Small intestine (tissue), 7 donors: ENCODE measurements at regions not wholly inside any gene's neighbourhood (a gene's known extent, or its start where the extent isn't known, plus 50 kb on each side); places are given as distances from the start of the nearest gene placed in this dataset.

Experiments
- DNase-seq, 2 donors: peaks; one replicate each; pipeline versions ENCODE4 v3.0.0 to v3.0.0-alpha.2; 2013
- FAIRE-seq: peaks from 2 replicates; lab custom pipeline; 2012; peaks lifted over from hg19 to GRCh38; lab: Jason Lieb, UNC
- H3K27ac ChIP-seq, 3 donors: one replicate each; pipeline ENCODE4 v1.5.1; 2013; ENCODE audit warnings: low read length in 2 of 3, mild to moderate bottlenecking in 2 of 3, control low read depth in 1 of 3, inconsistent platforms in 1 of 3, low read depth in 1 of 3, moderate library complexity in 1 of 3
- H3K27me3 ChIP-seq, 3 donors: one replicate each; pipeline ENCODE4 v1.6.1; 2013; ENCODE audit warnings: low read length in 3 of 3, inconsistent platforms in 1 of 3; ENCODE audit not compliant: control insufficient read depth in 3 of 3, insufficient read depth in 3 of 3
- H3K36me3 ChIP-seq, 3 donors: one replicate each; pipeline ENCODE4 v1.6.1; 2013; ENCODE audit warnings: low read length in 3 of 3, inconsistent platforms in 1 of 3, low read depth in 1 of 3, mild to moderate bottlenecking in 1 of 3, moderate library complexity in 1 of 3; ENCODE audit not compliant: control insufficient read depth in 3 of 3, insufficient read depth in 2 of 3
- H3K4me1 ChIP-seq, 3 donors: one replicate each; pipeline ENCODE4 v1.6.1; 2013; ENCODE audit warnings: low read length in 2 of 3, inconsistent platforms in 1 of 3, low read depth in 1 of 3, mild to moderate bottlenecking in 1 of 3, moderate library complexity in 1 of 3; ENCODE audit not compliant: control insufficient read depth in 3 of 3, insufficient read depth in 2 of 3
- H3K4me3 ChIP-seq, 3 donors: one replicate each; pipeline ENCODE4 v1.5.1; 2013; ENCODE audit warnings: low read length in 3 of 3, control low read depth in 1 of 3, inconsistent platforms in 1 of 3, low read depth in 1 of 3, mild to moderate bottlenecking in 1 of 3, moderate library complexity in 1 of 3
- H3K9me3 ChIP-seq, 2 donors: one replicate each; pipeline ENCODE4 v1.6.1; 2013; ENCODE audit warnings: low read depth in 1 of 2, low read length in 1 of 2; ENCODE audit not compliant: control insufficient read depth in 2 of 2, insufficient read depth in 1 of 2
- WGBS, 3 donors: extraction: QIAGEN DNeasy Blood & Tissue Kit; methylation state at CpG; one replicate each; pipeline ENCODE4 v1.1.7; 2013; 5-methylcytosine and 5-hydroxymethylcytosine counted together
- donor health status: healthy with polysubstance abuse.
- donor health status: control.
- donor health status: control.
- donor health status: Bipolar disorder and iron deficiency.
- donor health status: healthy.

GRCh38 chr3:87390353-87390752 lies 114.0 kb upstream of the POU1F1 start:
- WGBS, 3 donors = 60 to 69% (median 62%) methylated on average over 4 of the region's 4 CpGs
- H3K4me3 ChIP-seq = no peak overlapping the region
- H3K9me3 ChIP-seq = peaks cover 0 to 2% of the 10 kb centered on the region in 2 donors
- no peaks in the 10 kb centered on the region for H3K4me1 ChIP-seq
- DNase-seq = no peak
- no peaks in the 10 kb centered on the region for H3K27me3 ChIP-seq
- H3K27ac ChIP-seq = no peak overlapping the region
- H3K36me3 ChIP-seq = no peaks in the 10 kb centered on the region
- FAIRE-seq = no peak

GRCh38 chr3:87375231-87375682 lies 98.9 kb upstream of the POU1F1 start:
- Histone ChIP-seq H3K36me3 (no peaks in the 10 kb centered on the region), H3K9me3 (peaks cover 2 to 6% of the 10 kb centered on the region in 2 donors), H3K4me3 (no peak overlapping the region), H3K27ac (no peak overlapping the region), H3K4me1 (no peaks in the 10 kb centered on the region), H3K27me3 (no peaks in the 10 kb centered on the region)
- 95 to 96% (median 95%) methylated on average over 27 to 30 of the region's 30 CpGs for WGBS, 3 donors
- no peak for DNase-seq
- no peak for FAIRE-seq

GRCh38 chr3:87370007-87370406 lies 93.6 kb upstream of the POU1F1 start:
- WGBS, 3 donors = 18 to 39% (median 22%) methylated on average over 1 of the region's 1 CpG
- no peaks in the 10 kb centered on the region for H3K4me1 ChIP-seq
- H3K27me3 ChIP-seq = no peaks in the 10 kb centered on the region
- no peak for FAIRE-seq
- no peak overlapping the region for H3K27ac ChIP-seq
- DNase-seq = no peak
- no peak overlapping the region for H3K4me3 ChIP-seq
- no peaks in the 10 kb centered on the region for H3K36me3 ChIP-seq
- H3K9me3 ChIP-seq = peaks cover 0 to 3% of the 10 kb centered on the region in 2 donors

GRCh38 chr3:87367736-87368135 lies 91.4 kb upstream of the POU1F1 start:
- no peaks in the 10 kb centered on the region for H3K4me1 ChIP-seq
- 45 to 57% (median 57%) methylated on average over 1 of the region's 1 CpG for WGBS, 3 donors
- DNase-seq (no peak), FAIRE-seq (no peak)
- H3K27me3 ChIP-seq = no peaks in the 10 kb centered on the region
- H3K27ac ChIP-seq = no peak overlapping the region
- no peak overlapping the region for H3K4me3 ChIP-seq
- no peaks in the 10 kb centered on the region for H3K36me3 ChIP-seq
- H3K9me3 ChIP-seq = no peaks in the 10 kb centered on the region

- H3K4me3 ChIP-seq = no peak overlapping the region
- DNase-seq = no peak
- no peak for FAIRE-seq
- H3K36me3 ChIP-seq = no peaks in the 10 kb centered on the region
- H3K27ac ChIP-seq = no peak overlapping the region
- H3K9me3 ChIP-seq = no peaks in the 10 kb centered on the region
- peaks cover 0 to 2% (median 2%) of the 10 kb centered on the region in 3 donors for H3K27me3 ChIP-seq
- WGBS, 3 donors = 41 to 53% (median 48%) methylated on average over 2 of the region's 2 CpGs
- no peaks in the 10 kb centered on the region for H3K4me1 ChIP-seq
These were observed 87.3 kb upstream of the POU1F1 start for GRCh38 chr3:87363721-87364120.

GRCh38 chr3:87361956-87362355 lies 85.6 kb upstream of the POU1F1 start:
- no peak for DNase-seq
- 81 to 87% (median 86%) methylated on average over 1 of the region's 1 CpG for WGBS, 3 donors
- no peak overlapping the region for H3K27ac ChIP-seq
- no peak overlapping the region for H3K4me3 ChIP-seq
- no peaks in the 10 kb centered on the region for H3K4me1 ChIP-seq
- no peak for FAIRE-seq
- H3K27me3 ChIP-seq = peaks cover 0 to 2% (median 2%) of the 10 kb centered on the region in 3 donors
- H3K9me3 ChIP-seq = no peaks in the 10 kb centered on the region
- no peaks in the 10 kb centered on the region for H3K36me3 ChIP-seq

GRCh38 chr3:87361271-87361670 lies 84.9 kb upstream of the POU1F1 start:
- no peak overlapping the region for H3K27ac ChIP-seq
- no peaks in the 10 kb centered on the region for H3K36me3 ChIP-seq
- no peak overlapping the region for H3K4me3 ChIP-seq
- no peak for DNase-seq
- no peaks in the 10 kb centered on the region for H3K4me1 ChIP-seq
- no peaks in the 10 kb centered on the region for H3K9me3 ChIP-seq
- H3K27me3 ChIP-seq = peaks cover 0 to 2% (median 2%) of the 10 kb centered on the region in 3 donors
- FAIRE-seq = no peak

- H3K4me1 ChIP-seq = no peaks in the 10 kb centered on the region
- no peak overlapping the region for H3K4me3 ChIP-seq
- H3K36me3 ChIP-seq = no peaks in the 10 kb centered on the region
- H3K9me3 ChIP-seq = no peaks in the 10 kb centered on the region
- no peak for FAIRE-seq
- DNase-seq = no peak
- H3K27me3 ChIP-seq = peaks cover 0 to 2% (median 2%) of the 10 kb centered on the region in 3 donors
- 63 to 90% (median 63%) methylated on average over 2 of the region's 2 CpGs for WGBS, 3 donors
- H3K27ac ChIP-seq = no peak overlapping the region
These were observed 83.4 kb upstream of the POU1F1 start for GRCh38 chr3:87359826-87360225.

- Histone ChIP-seq H3K27me3 (peaks cover 0 to 2% (median 2%) of the 10 kb centered on the region in 3 donors), H3K4me1 (no peaks in the 10 kb centered on the region), H3K27ac (no peak overlapping the region), H3K36me3 (no peaks in the 10 kb centered on the region), H3K9me3 (no peaks in the 10 kb centered on the region), H3K4me3 (no peak overlapping the region)
- WGBS, 3 donors = 64 to 83% (median 69%) methylated on average over 4 of the region's 4 CpGs
- FAIRE-seq = no peak
- DNase-seq = no peak
These were observed 82.6 kb upstream of the POU1F1 start for GRCh38 chr3:87359025-87359424.
